ENCODE measurements at regions not wholly inside any gene's neighbourhood (a gene's known extent, or its start where the extent isn't known, plus 50 kb on each side); places are given as distances from the start of the nearest gene placed in this dataset.

DNA sequence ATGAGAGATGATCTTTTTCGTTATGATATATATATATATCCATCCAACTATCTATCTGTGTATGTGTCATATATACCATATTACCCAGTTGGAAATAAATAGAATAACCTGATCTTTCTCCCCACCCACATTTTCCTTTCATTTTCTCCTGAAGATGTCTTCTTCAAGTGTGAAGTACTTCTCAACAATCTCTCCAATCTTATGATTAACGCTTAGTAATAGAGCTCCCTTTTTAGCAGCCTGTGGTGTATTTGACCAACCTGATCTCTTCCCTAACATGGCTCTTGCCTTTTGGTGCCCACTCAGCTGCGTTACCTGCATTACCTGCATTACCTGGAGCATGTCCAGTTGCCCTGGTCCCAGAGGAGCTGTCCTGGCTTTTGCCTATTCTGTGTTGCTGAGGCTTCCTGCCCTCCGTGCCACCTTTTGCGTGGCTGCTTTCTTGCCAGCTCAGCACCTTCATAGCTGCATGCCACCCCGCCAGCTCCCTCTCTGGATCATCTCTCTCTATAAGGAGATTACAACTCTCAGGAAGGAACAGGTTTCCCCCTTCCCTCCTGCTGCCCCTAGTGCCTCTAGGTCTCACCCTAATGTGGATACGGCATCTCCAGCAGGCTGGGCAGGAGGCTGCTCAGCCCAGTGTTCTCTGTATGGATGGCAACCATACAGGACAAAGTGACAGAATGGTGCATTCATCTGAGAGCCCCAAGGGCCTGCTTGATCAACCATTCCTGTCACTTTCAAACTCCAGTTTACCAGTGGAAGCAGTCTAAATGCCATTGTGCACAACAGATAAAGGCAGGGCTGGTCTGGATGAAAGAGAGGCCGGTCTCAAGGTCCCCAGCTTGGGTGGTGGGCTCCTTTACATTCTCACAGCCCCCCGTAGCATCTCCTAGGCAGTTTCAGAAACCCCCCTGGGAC lies 126.7 kb downstream of the GADD45G start:
- TF ChIP-seq, protein P1, sequence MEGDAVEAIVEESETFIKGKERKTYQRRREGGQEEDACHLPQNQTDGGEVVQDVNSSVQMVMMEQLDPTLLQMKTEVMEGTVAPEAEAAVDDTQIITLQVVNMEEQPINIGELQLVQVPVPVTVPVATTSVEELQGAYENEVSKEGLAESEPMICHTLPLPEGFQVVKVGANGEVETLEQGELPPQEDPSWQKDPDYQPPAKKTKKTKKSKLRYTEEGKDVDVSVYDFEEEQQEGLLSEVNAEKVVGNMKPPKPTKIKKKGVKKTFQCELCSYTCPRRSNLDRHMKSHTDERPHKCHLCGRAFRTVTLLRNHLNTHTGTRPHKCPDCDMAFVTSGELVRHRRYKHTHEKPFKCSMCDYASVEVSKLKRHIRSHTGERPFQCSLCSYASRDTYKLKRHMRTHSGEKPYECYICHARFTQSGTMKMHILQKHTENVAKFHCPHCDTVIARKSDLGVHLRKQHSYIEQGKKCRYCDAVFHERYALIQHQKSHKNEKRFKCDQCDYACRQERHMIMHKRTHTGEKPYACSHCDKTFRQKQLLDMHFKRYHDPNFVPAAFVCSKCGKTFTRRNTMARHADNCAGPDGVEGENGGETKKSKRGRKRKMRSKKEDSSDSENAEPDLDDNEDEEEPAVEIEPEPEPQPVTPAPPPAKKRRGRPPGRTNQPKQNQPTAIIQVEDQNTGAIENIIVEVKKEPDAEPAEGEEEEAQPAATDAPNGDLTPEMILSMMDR (IDR thresholded peaks at IDR 0.05; ENCODE audit: control extremely low read depth in 1 of 3, insufficient read depth in 1 of 3, low read depth in 1 of 3, low read length in 3 of 3), result no peak
- TF ChIP-seq CHD2 (IDR thresholded peaks at IDR 0.05; ENCODE audit: low read length) (no peak), POU5F1 (IDR thresholded peaks at IDR 0.05; ENCODE audit: low read depth, low read length) (no peak), NRF1 (IDR thresholded peaks at IDR 0.05; ENCODE audit: low read depth, low read length) (no peak), POLR2AphosphoS5 (IDR thresholded peaks at IDR 0.05; ENCODE audit: low read depth, low read length) (no peak), HDAC6 (IDR thresholded peaks at IDR 0.05; ENCODE audit: low read depth, low read length) (no peak), POLR2A (IDR thresholded peaks at IDR 0.05; ENCODE audit: control extremely low read depth in 1 of 2, low read depth in 2 of 2, low read length in 2 of 2) (no peak), NANOG (IDR thresholded peaks at IDR 0.05; ENCODE audit: insufficient read depth, low read depth, low read length, poor library complexity, severe bottlenecking) (no peak), SIN3A (conservative IDR thresholded peaks at IDR 0.05 in 1 of 2, IDR thresholded peaks at IDR 0.05 in 1 of 2; ENCODE audit: low read depth in 1 of 2, low read length in 2 of 2) (no peak), FOSL1 (IDR thresholded peaks at IDR 0.05; ENCODE audit: insufficient read depth, low read depth, low read length) (no peak), ZNF274 (IDR thresholded peaks at IDR 0.05; ENCODE audit: borderline replicate concordance, extremely low read depth, low read length) (no peak), ASH2L (IDR thresholded peaks at IDR 0.05; ENCODE audit: low read length) (no peak), TEAD4 (IDR thresholded peaks at IDR 0.05; ENCODE audit: low read depth, low read length) (no peak), TCF12 (IDR thresholded peaks at IDR 0.05; ENCODE audit: low read depth, low read length) (no peak)

Measured in H1 (cell line).